ENCODE measurements at regions not wholly inside any gene's neighbourhood (a gene's known extent, or its start where the extent isn't known, plus 50 kb on each side); places are given as distances from the start of the nearest gene placed in this dataset.

DNA sequence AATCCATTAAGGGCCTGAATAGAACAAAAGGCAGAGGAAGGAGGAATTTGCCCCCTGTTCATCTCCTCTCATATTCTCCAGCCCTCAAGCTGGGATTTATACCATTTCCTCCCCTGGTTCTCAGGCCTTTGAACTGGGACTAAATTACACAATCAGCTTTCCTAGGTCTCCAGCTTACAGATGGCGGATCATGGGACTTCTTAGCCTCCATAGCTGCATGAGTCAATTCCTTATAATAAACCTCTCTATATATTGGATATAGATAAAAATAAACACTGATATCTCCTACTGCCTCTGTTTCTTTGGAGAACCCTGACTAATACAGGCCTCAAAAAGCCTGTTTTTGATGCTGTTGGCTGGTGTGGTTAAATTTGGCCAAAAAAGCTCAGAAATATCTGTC is 84.5 kb upstream of the TMEM108 start:
- TF ChIP-seq POLR2AphosphoS5 (IDR thresholded peaks at IDR 0.05): no peak
- no peak for TF ChIP-seq CTCF (IDR thresholded peaks at IDR 0.05)
- TF ChIP-seq POLR2A (IDR thresholded peaks at IDR 0.05): no peak
- no peak for DNase-seq (ENCODE audit: low spot score)
- Histone ChIP-seq H3K9me3 (no peaks in the 10 kb centered on the region), H3K27ac (no peak overlapping the region), H3K36me3 (no peaks in the 10 kb centered on the region), H3K4me3 (no peak overlapping the region), H3K4me1 (replicated peaks) (no peaks in the 10 kb centered on the region), H3K27me3 (replicated peaks; ENCODE audit: insufficient read depth) (no peaks in the 10 kb centered on the region)
- intact Hi-C loops (cut with DNase I): no loop called here
- WGBS: 100% methylated on average over 1 of the region's 1 CpG

GRCh38 chr3:132927896-132928295 is 110.3 kb upstream of the TMEM108 start:
- H3K27ac ChIP-seq: no peak overlapping the region
- intact Hi-C loops (cut with DNase I): no loop called here
- H3K4me1 ChIP-seq (replicated peaks): no peaks in the 10 kb centered on the region
- TF ChIP-seq CTCF (IDR thresholded peaks at IDR 0.05) (no peak), POLR2A (IDR thresholded peaks at IDR 0.05) (no peak), POLR2AphosphoS5 (IDR thresholded peaks at IDR 0.05) (no peak)
- no peaks in the 10 kb centered on the region for H3K36me3 ChIP-seq
- DNase-seq (ENCODE audit: low spot score): no peak
- H3K27me3 ChIP-seq (replicated peaks; ENCODE audit: insufficient read depth): no peaks in the 10 kb centered on the region
- WGBS: 91% methylated on average over 1 of the region's 1 CpG
- H3K9me3 ChIP-seq: no peaks in the 10 kb centered on the region
- no peak overlapping the region for H3K4me3 ChIP-seq

DNA sequence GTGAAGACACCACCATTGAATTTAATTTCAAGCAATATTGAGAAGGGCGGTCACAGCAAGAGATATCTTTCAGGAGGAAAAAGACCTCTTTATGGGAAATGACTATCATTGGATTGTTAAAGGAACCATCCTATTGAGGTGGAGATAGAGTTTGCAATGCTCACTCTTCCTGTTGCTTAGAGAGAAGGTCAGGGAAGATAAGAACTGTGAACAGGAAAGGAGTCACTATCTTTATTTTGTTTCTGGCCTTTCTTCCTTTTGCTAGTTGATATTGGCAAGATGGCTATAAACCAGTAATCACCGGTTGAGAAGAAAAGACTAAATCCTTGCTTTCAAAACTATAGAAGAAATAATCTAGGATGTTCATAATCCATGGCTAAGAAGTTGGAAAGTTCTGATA is 112.1 kb upstream of the TMEM108 start:
- no peaks in the 10 kb centered on the region for H3K36me3 ChIP-seq
- H3K27ac ChIP-seq: no peak overlapping the region
- H3K4me1 ChIP-seq (replicated peaks): no peaks in the 10 kb centered on the region
- H3K27me3 ChIP-seq (replicated peaks; ENCODE audit: insufficient read depth): no peaks in the 10 kb centered on the region
- no peaks in the 10 kb centered on the region for H3K9me3 ChIP-seq
- WGBS: 83% methylated on average over 2 of the region's 2 CpGs
- H3K4me3 ChIP-seq: no peak overlapping the region
- intact Hi-C loops (cut with DNase I): no loop called here
- no peak for DNase-seq (ENCODE audit: low spot score)
- TF ChIP-seq POLR2A (IDR thresholded peaks at IDR 0.05) (no peak), POLR2AphosphoS5 (IDR thresholded peaks at IDR 0.05) (no peak), CTCF (IDR thresholded peaks at IDR 0.05) (no peak)

GRCh38 chr3:132925256-132925930 is 112.8 kb upstream of the TMEM108 start:
- TF ChIP-seq POLR2AphosphoS5 (IDR thresholded peaks at IDR 0.05): no peak
- TF ChIP-seq POLR2A (IDR thresholded peaks at IDR 0.05): no peak
- TF ChIP-seq CTCF (IDR thresholded peaks at IDR 0.05): no peak
- H3K36me3 ChIP-seq: no peaks in the 10 kb centered on the region
- H3K4me3 ChIP-seq: no peak overlapping the region
- intact Hi-C loops (cut with DNase I): no loop called here
- DNase-seq (ENCODE audit: low spot score): no peak
- H3K27ac ChIP-seq: no peak overlapping the region
- WGBS: 90% methylated on average over 4 of the region's 4 CpGs
- H3K9me3 ChIP-seq: no peaks in the 10 kb centered on the region
- no peaks in the 10 kb centered on the region for H3K27me3 ChIP-seq (replicated peaks; ENCODE audit: insufficient read depth)
- no peaks in the 10 kb centered on the region for H3K4me1 ChIP-seq (replicated peaks)

DNA sequence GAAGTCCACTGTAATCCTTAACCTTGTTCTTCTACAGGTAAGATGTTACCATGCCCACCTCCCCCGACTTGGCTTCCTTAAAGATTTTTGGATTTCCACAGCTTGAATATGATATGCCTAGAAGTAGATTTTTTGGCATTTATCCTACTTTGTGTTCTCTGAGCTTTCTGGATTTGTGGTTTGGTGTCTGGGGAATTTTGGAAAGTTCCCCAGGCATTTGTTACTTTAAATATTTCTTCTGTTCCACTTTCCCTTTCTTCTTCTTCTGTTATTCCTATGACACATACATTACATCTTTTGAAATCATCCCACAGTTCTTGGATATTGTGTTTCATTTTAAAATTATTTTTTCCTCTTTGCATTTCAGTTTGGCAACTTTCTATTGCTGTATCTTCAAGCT is 122.1 kb upstream of the TMEM108 start:
- intact Hi-C loops (cut with DNase I): no loop called here
- no peak for TF ChIP-seq POLR2AphosphoS5 (IDR thresholded peaks at IDR 0.05)
- no peak for TF ChIP-seq CTCF (IDR thresholded peaks at IDR 0.05)
- TF ChIP-seq POLR2A (IDR thresholded peaks at IDR 0.05): no peak
- WGBS: 100% methylated on average over 1 of the region's 1 CpG

More for the DNA sequence above, 122.1 kb upstream of the TMEM108 start:
- DNase-seq (ENCODE audit: low spot score): no peak
- Histone ChIP-seq H3K36me3 (no peaks in the 10 kb centered on the region), H3K4me3 (no peak overlapping the region), H3K4me1 (replicated peaks) (no peaks in the 10 kb centered on the region), H3K27me3 (replicated peaks; ENCODE audit: insufficient read depth) (no peaks in the 10 kb centered on the region), H3K9me3 (no peaks in the 10 kb centered on the region), H3K27ac (no peak overlapping the region)

Measured in prostate gland (tissue), 2 donors.